HPDE6-E6E7 (cell line): ENCODE measurements at regions not wholly inside any gene's neighbourhood (a gene's known extent, or its start where the extent isn't known, plus 50 kb on each side); places are given as distances from the start of the nearest gene placed in this dataset.

ENCODE experiments used
- DNase-seq: peaks from one replicate; pipeline ENCODE4 v3.0.0; 2011; ENCODE audit warnings: missing footprints; ENCODE audit errors: extremely low spot score

DNA sequence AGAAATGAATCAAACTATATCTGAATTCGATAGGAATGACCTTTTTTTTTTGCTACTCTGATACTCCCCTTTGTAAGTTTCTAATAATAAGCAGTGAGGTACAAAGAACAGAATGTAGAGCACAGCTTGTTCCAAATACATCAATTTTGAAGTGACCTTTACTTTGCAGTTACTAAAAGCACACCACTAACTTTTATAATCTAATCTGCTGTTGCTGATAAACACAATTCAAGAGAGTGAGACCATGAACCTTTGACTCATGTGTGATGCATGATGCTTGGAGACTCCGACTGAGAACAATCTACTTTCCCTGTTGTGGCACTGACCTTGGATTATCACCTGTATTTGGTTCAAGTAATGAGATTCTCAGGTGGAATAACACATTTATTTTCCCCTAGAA is 91.6 kb upstream of the GNPDA2 start:
- DNase-seq = no peak

DNA sequence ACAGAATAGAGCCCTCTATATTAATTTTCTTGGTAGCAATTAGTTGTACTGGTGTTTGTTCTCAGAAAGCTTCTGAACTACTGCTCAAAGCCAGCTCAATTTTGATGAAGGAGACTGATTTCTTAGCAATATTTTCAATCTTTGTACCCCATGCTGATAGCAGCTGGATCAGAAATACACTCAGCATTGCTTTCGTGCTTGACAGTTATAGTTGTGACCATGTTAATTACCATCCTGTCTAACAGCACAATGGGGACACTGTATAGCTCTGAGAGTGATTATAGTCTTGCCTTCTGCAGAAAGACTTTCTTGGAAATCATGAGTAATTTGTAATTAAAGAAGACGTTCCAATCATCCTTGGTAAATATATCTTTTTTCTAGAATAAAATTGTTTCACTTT is 79.7 kb upstream of the GNPDA2 start:
- no peak for DNase-seq

DNA sequence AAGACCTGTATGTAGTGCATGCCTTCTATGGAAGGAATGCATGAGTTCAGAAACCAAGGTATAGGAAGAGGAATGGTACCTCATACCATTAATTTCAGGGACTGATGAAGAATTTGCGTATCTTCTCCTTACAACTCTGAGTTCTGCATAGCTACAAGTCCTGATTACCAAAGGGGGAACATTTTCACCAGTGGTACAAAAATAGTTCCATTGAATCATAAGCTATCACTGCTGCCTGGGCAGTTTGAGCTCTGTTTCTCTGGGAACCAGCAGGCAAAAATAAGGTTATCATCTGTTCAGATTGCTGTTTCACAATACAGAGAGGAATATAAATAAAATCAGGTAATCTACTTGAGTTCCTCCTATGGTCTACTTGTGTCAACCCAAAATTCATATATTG is 77.9 kb upstream of the GNPDA2 start:
- no peak for DNase-seq

DNA sequence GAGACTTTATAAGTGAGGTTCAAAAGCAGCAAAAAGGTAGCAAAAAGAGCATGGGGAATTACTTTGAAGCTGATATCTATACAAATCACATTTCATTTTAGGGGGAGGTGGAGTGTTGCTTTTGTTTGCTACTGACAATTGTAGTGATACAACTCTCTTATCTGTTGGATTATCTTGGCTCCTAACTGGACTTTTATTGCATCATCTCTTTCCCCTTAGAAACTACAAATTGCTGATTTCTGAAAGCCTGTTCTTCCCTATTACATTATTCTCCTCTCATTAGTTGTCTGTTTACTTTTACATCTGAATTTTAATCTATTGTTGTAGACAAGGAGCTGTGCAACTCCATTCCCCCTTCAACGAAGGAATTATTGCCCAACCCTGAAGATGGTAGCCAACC is 75.0 kb upstream of the GNPDA2 start:
- no peak for DNase-seq

DNA sequence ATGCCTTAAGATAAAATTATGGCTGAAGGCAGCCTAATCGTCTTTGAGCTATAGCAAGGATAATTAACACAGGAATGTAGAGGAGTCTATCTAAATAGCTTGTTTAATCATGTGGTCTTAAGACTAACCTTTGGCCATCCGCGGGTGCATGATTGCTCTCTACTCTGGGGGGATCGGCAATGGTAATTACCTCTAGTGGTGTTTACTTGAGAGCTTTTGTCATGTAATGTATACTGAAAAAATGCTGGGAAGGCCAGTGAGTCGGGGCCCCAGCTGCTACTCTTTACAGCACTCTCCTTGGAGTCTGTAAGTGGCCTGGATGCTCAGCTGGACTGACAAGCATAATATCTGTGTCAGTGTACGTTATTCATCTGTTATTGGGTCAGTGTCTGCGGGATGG is 65.5 kb upstream of the GNPDA2 start:
- no peak for DNase-seq

DNA sequence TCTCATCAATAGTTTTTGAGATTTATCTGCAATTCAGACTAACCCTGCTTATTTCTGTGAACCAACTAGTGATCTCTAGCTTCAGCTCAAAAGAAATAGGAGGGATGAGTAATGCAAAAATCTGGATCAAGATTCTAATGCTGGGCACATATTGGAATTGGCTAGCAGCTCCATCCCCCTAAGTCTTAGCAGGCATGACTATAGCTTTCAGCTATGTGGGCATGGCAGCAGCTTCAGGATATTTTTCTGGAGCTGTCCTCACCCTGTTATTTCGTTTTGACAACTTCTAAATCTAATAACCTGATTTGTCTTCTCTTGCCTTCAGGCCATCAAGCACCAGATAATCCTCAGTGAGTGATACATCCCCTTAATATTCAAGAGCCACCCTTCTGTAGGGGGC is 50.8 kb upstream of the GNPDA2 start:
- DNase-seq = no peak
